ENCODE measurements at regions not wholly inside any gene's neighbourhood (a gene's known extent, or its start where the extent isn't known, plus 50 kb on each side); places are given as distances from the start of the nearest gene placed in this dataset.
"Not testable (repeated sequence)": the region's sequence is repeated elsewhere in the genome, so short reads cannot be mapped to it uniquely, and the experiment has no call there.

DNA sequence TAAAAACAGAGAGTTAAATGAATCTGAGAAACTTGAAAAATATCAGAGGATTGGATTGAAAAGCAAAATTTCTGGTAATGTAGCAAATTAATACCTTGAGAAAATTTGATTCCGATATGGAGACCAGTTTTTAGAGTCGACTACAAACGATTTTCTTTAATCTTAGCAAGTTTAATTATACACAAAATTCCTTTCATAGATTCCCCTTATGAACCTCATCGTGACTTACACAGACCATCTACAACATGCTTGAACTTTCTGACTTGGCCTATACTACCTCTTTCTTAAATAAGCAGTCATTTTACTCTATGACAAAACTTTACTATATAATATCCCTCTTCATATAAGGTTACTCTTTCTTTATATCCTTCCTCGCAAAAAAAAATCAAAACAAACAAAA lies 769.6 kb upstream of the CRIM1 start:
- Mint-ChIP-seq H3K27me3 (no peaks in the 10 kb centered on the region), H3K27ac (no peak overlapping the region), H3K4me3 (ENCODE audit: low read depth) (no peak overlapping the region), H3K9me3 (ENCODE audit: low read depth) (peaks cover 47% of the 10 kb centered on the region), H3K36me3 (ENCODE audit: insufficient read depth) (peaks cover 6% of the 10 kb centered on the region), H3K4me1 (ENCODE audit: low read depth) (no peaks in the 10 kb centered on the region)
- TF ChIP-seq, protein P1, sequence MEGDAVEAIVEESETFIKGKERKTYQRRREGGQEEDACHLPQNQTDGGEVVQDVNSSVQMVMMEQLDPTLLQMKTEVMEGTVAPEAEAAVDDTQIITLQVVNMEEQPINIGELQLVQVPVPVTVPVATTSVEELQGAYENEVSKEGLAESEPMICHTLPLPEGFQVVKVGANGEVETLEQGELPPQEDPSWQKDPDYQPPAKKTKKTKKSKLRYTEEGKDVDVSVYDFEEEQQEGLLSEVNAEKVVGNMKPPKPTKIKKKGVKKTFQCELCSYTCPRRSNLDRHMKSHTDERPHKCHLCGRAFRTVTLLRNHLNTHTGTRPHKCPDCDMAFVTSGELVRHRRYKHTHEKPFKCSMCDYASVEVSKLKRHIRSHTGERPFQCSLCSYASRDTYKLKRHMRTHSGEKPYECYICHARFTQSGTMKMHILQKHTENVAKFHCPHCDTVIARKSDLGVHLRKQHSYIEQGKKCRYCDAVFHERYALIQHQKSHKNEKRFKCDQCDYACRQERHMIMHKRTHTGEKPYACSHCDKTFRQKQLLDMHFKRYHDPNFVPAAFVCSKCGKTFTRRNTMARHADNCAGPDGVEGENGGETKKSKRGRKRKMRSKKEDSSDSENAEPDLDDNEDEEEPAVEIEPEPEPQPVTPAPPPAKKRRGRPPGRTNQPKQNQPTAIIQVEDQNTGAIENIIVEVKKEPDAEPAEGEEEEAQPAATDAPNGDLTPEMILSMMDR (IDR thresholded peaks at IDR 0.05; ENCODE audit: unreplicated experiment) = no peak
- no peak for DNase-seq (ENCODE audit: low spot score, unreplicated experiment)

DNA sequence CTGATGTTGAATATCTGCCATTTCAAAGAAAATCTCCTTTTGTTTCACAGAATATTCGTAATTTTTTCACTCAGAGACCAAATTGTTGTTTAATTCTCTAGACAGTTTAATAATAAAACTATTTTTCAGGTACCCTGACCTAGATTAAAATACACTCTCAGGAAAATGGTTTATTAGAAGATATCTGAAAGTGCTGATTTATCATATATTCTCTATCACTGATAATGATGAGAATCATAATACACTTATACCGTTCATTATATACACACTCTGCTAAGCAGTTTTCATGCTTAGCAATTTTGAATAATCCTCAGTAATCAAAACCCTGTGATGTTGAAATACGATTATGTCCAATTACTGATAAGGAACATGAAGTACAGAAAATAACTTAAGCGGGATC lies 772.9 kb upstream of the CRIM1 start:
- no peak for DNase-seq (ENCODE audit: low spot score, unreplicated experiment)
- Mint-ChIP-seq H3K9me3 (ENCODE audit: low read depth) (peaks cover 42% of the 10 kb centered on the region), H3K27ac (no peak overlapping the region), H3K27me3 (no peaks in the 10 kb centered on the region), H3K4me3 (ENCODE audit: low read depth) (no peak overlapping the region), H3K4me1 (ENCODE audit: low read depth) (no peaks in the 10 kb centered on the region), H3K36me3 (ENCODE audit: insufficient read depth) (peaks cover 6% of the 10 kb centered on the region)
- TF ChIP-seq, protein P1 (IDR thresholded peaks at IDR 0.05; ENCODE audit: unreplicated experiment) = no peak

DNA sequence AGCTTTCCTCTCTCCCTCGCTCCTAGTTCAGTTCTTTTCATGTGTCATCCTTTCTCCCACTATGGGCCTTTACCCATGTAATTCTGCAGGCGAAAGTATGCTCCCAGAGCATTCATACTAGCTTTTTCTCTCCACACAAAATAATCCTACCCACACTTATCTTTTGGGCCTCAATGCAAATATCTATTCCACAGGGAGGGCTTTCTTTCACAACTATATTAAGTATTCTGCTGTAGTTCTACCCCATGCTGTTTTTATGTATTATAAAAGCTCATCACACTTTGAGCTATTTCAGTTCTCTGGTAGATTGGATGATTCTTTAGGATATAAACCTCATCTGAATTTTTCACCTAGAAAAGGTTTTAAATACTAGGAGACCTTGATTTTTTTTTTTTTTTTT lies 774.6 kb upstream of the CRIM1 start:
- Mint-ChIP-seq H3K36me3 (ENCODE audit: insufficient read depth) (no peaks in the 10 kb centered on the region), H3K27ac (no peak overlapping the region), H3K9me3 (ENCODE audit: low read depth) (peaks cover 25% of the 10 kb centered on the region), H3K4me1 (ENCODE audit: low read depth) (no peaks in the 10 kb centered on the region), H3K4me3 (ENCODE audit: low read depth) (no peak overlapping the region), H3K27me3 (no peaks in the 10 kb centered on the region)
- TF ChIP-seq, protein P1 (IDR thresholded peaks at IDR 0.05; ENCODE audit: unreplicated experiment) = no peak
- no peak for DNase-seq (ENCODE audit: low spot score, unreplicated experiment)

DNA sequence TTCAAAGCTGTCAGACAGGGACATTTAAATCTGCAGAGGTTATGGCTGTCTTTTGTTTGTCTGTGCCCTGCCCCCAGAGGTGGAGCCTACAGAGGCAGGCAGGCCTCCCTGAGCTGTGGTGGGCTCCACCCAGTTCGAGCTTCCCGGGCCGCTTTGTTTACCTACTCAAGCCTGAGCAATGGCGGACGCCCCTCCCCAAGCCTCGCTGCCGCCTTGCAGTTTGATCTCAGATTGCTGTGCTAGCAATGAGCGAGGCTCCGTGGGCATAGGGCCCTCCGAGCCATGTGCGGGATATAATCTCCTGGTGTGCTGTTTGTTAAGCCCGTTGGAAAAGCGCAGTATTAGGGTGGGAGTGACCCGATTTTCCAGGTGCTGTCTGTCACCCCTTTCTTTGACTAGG lies 787.0 kb upstream of the CRIM1 start:
- peaks cover 36% of the 10 kb centered on the region for H3K9me3 Mint-ChIP-seq (ENCODE audit: low read depth)
- H3K36me3 Mint-ChIP-seq (ENCODE audit: insufficient read depth); H3K27me3 Mint-ChIP-seq; H3K4me3 Mint-ChIP-seq (ENCODE audit: low read depth); H3K27ac Mint-ChIP-seq; H3K4me1 Mint-ChIP-seq (ENCODE audit: low read depth); DNase-seq (ENCODE audit: low spot score, unreplicated experiment): not testable (repeated sequence)

DNA sequence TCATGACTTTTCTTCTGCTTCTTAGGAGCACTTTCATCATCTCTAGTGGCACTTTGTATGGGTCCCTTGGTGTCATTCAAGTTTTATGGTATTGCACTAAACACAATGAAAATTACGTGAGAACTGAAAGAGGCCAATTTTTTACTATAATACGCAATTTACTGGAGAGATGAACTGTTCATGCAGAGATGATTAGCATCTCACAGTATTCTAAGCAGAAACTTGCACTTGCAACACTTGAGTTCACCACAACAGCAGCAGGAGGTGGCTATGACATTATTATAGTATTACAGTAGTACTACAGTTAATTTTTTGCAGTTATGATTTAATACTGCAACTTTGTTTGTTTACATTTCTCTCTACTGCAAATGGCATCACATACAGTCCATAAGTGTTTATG lies 793.1 kb upstream of the CRIM1 start:
- no peaks in the 10 kb centered on the region for H3K4me1 Mint-ChIP-seq (ENCODE audit: low read depth)
- no peaks in the 10 kb centered on the region for H3K27me3 Mint-ChIP-seq
- no peak for DNase-seq (ENCODE audit: low spot score, unreplicated experiment)
- H3K27ac Mint-ChIP-seq = no peak overlapping the region
- no peak overlapping the region for H3K4me3 Mint-ChIP-seq (ENCODE audit: low read depth)
- no peaks in the 10 kb centered on the region for H3K36me3 Mint-ChIP-seq (ENCODE audit: insufficient read depth)
- H3K9me3 Mint-ChIP-seq (ENCODE audit: low read depth) = peaks cover 4% of the 10 kb centered on the region
- TF ChIP-seq, protein P1 (IDR thresholded peaks at IDR 0.05; ENCODE audit: unreplicated experiment) = no peak

DNA sequence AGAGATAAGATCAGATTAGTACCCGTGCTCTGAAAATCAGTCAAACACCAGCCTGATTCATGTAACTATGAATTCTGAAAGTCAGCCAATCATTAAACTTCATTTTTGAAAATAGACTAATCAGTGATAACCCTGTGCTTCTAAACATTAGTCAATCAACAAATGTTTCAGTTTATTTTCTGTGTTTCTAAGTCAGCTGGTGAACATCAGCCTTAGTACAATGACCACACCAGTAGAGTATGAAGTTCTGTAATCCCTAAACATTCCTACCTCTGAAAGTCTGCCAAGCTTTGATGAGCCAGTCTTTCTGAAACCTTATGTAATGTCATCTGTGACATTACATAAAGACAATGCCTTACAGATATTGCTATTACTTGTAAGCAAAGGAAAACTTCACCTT lies 807.4 kb upstream of the CRIM1 start:
- Mint-ChIP-seq H3K4me3 (ENCODE audit: low read depth) (no peak overlapping the region), H3K36me3 (ENCODE audit: insufficient read depth) (no peaks in the 10 kb centered on the region), H3K27ac (no peak overlapping the region), H3K27me3 (no peaks in the 10 kb centered on the region), H3K9me3 (ENCODE audit: low read depth) (no peaks in the 10 kb centered on the region), H3K4me1 (ENCODE audit: low read depth) (no peaks in the 10 kb centered on the region)
- DNase-seq (ENCODE audit: low spot score, unreplicated experiment) = no peak
- TF ChIP-seq, protein P1 (IDR thresholded peaks at IDR 0.05; ENCODE audit: unreplicated experiment) = no peak
